AG09309 (cell line): ENCODE measurements at regions not wholly inside any gene's neighbourhood (a gene's known extent, or its start where the extent isn't known, plus 50 kb on each side); places are given as distances from the start of the nearest gene placed in this dataset.

Experiments used
- DNase-seq: peaks from one replicate; pipeline ENCODE4 v3.0.0-alpha.2; 2010; ENCODE audit warnings: low read depth
- H3K4me3 ChIP-seq: 2 replicates; pipeline ENCODE4 v1.5.1; 2011; ENCODE audit warnings: mild to moderate bottlenecking, low read depth, low read length, moderate library complexity; ENCODE audit not compliant: control insufficient read depth
- TF ChIP-seq, protein P1 (sequence below): IDR thresholded peaks from 2 replicates; pipeline ENCODE4 v1.5.1; 2011; ENCODE audit warnings: mild to moderate bottlenecking, low read depth, low read length, inconsistent platforms; ENCODE audit not compliant: insufficient read depth, control insufficient read depth; ENCODE audit errors: missing control alignments

- no peak overlapping the region for H3K4me3 ChIP-seq
- no peak for DNase-seq
- TF ChIP-seq, protein P1, sequence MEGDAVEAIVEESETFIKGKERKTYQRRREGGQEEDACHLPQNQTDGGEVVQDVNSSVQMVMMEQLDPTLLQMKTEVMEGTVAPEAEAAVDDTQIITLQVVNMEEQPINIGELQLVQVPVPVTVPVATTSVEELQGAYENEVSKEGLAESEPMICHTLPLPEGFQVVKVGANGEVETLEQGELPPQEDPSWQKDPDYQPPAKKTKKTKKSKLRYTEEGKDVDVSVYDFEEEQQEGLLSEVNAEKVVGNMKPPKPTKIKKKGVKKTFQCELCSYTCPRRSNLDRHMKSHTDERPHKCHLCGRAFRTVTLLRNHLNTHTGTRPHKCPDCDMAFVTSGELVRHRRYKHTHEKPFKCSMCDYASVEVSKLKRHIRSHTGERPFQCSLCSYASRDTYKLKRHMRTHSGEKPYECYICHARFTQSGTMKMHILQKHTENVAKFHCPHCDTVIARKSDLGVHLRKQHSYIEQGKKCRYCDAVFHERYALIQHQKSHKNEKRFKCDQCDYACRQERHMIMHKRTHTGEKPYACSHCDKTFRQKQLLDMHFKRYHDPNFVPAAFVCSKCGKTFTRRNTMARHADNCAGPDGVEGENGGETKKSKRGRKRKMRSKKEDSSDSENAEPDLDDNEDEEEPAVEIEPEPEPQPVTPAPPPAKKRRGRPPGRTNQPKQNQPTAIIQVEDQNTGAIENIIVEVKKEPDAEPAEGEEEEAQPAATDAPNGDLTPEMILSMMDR = no peak
Observed at GRCh38 chr16:52033992-52034391, 513.0 kb downstream of the TOX3 start.

GRCh38 chr16:52022980-52023379 is 524.0 kb downstream of the TOX3 start:
- no peak for DNase-seq
- TF ChIP-seq, protein P1 = no peak
- no peak overlapping the region for H3K4me3 ChIP-seq

DNA sequence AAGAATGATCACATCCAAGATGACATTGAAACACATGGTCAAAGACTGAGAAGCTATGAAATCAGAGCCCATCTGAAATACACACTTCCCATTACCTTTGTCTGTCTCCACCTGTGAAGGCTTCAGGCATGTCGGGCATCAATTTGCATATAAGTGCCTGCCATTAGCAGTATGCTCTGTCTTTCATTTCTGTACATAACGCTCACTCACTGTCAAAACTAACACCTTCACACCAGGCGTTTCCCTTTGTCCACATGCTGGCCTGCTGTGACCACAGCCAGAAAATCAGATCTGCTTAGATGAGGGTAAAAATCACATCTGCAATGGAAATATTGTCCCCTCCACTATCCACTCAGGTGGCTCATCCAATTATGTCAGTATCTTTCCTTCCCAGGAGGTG is 524.8 kb downstream of the TOX3 start:
- no peak overlapping the region for H3K4me3 ChIP-seq
- no peak for DNase-seq
- TF ChIP-seq, protein P1 = no peak

DNA sequence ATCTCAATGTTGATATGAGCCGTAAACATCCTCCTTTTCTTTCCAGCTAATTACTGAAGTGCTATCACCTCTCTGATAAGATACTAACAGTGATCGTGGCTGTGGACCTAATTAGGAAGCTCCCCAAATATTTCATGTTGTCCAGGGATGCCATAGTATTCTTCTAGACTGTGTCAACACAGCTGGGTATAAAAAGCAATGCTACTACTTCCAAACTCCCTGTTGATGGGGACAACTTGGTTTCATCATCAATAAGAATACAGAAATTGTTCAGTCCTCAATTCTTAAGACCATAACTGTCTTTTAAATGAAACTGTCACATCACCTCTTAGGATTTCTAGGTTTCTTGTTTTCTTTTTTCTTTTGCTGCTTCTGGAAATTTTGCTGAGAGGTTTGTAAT is 530.6 kb downstream of the TOX3 start:
- no peak overlapping the region for H3K4me3 ChIP-seq
- TF ChIP-seq, protein P1 = no peak
- DNase-seq = no peak

DNA sequence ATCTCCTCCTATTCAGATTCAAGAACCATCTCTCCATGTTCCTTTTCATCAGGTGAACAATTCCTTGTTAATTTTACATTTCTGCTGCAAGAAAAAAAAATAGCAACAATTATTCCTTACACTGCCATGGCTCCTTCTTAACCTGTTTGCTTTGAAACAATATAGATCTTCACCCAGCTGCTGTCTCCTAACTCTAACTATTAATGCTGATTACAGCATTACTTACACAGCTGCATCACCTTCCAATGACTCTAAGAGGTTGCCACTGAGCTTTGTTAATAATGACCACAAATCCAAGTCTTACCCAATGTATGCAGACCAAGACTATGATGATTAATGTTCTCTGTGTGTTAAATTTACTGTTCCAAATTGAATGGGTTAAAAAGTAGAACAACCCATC is 541.4 kb downstream of the TOX3 start:
- TF ChIP-seq, protein P1 = no peak
- no peak overlapping the region for H3K4me3 ChIP-seq
- DNase-seq = no peak

- TF ChIP-seq, protein P1 = no peak
- no peak overlapping the region for H3K4me3 ChIP-seq
- DNase-seq = no peak
Observed at GRCh38 chr16:52004343-52004742, 542.6 kb downstream of the TOX3 start.

DNA sequence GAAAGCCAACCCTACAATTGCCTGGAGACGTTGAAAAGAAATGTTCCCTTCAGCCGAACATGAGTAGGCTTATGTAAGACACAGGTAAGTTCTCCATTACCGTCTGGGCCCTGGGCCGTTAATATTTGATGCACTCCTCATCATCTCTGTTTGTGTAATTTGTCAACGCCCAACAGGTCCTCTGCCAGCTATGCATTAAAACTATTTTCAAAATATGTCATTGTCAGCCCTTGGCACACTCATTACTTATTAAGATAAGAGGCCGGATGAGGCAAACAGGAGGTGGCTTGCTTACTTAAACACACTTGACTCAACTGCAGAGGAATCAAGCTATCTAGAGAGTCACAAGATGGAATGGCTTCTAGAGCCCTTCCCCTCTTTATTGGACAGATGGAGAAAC is 544.9 kb downstream of the TOX3 start:
- TF ChIP-seq, protein P1 = no peak
- H3K4me3 ChIP-seq = no peak overlapping the region
- DNase-seq = no peak
